ENCODE measurements at regions not wholly inside any gene's neighbourhood (a gene's known extent, or its start where the extent isn't known, plus 50 kb on each side); places are given as distances from the start of the nearest gene placed in this dataset.

- TF ChIP-seq ATOH8 (CRISPR knock-in tag; IDR thresholded peaks at IDR 0.05; ENCODE audit: low read depth) (no peak), MAX (IDR thresholded peaks at IDR 0.05) (no peak), POLR2A (IDR thresholded peaks at IDR 0.05; ENCODE audit: low read length) (no peak), CTCF (IDR thresholded peaks at IDR 0.05) (no peak), PBX3 (IDR thresholded peaks at IDR 0.05) (no peak), RCOR1 (IDR thresholded peaks at IDR 0.05; ENCODE audit: low read depth, low read length) (no peak), HEYL (CRISPR knock-in tag; IDR thresholded peaks at IDR 0.05) (no peak), NR3C1 (IDR thresholded peaks at IDR 0.05) (no peak)
Measured at GRCh38 chr6:105797286-105797979, 288.7 kb upstream of the PRDM1 start.
